OCI-LY7 (cell line): ENCODE measurements at regions not wholly inside any gene's neighbourhood (a gene's known extent, or its start where the extent isn't known, plus 50 kb on each side); places are given as distances from the start of the nearest gene placed in this dataset.

Experiments used
- BruUV-seq: library from RNA; stranded (reverse); fragments of 400-500 nt; replicated peaks from 2 replicates; lab custom pipeline; 2021; lab: Mats Ljungman, UMichigan
- CTCF ChIA-PET: fragments of 300-600 bp; sonication (Branson Sonifier 250); formaldehyde crosslinking; loops from one replicate; lab custom pipeline; 2022; ENCODE audit warnings: antibody characterized with exemption; ENCODE audit not compliant: unreplicated experiment; lab: Charles Lee
- POLR2A ChIA-PET: fragments of 300-600 bp; sonication (Branson Sonifier 250); formaldehyde crosslinking; loops from one replicate; lab custom pipeline; 2022; ENCODE audit warnings: antibody characterized with exemption; lab: Charles Lee
- DNase-seq: peaks from one replicate; pipeline ENCODE4 v3.0.0-alpha.2; 2015; ENCODE audit warnings: low spot score
- H2AFZ ChIP-seq: fragments of 200-600 bp; sonication (generic), shearing (Covaris generic); 2 replicates; pipeline ENCODE4 v1.6.1; 2014; ENCODE audit warnings: mild to moderate bottlenecking, antibody characterized with exemption, low read length, moderate library complexity
- H3K27ac ChIP-seq: fragments of 200-600 bp; sonication (generic); 2 replicates; pipeline ENCODE4 v1.5.1; 2014; ENCODE audit warnings: mixed run types, low read depth, mild to moderate bottlenecking, moderate library complexity, low read length, inconsistent platforms; ENCODE audit not compliant: poor library complexity, severe bottlenecking
- H3K36me3 ChIP-seq: fragments of 200-600 bp; sonication (generic); 2 replicates; pipeline ENCODE4 v1.6.1; 2014; ENCODE audit warnings: mild to moderate bottlenecking, antibody characterized with exemption, low read length, moderate library complexity, mixed read lengths; ENCODE audit not compliant: insufficient read depth
- H3K4me1 ChIP-seq: fragments of 200-600 bp; sonication (generic); 2 replicates; pipeline ENCODE4 v1.5.1; 2014; ENCODE audit warnings: mild to moderate bottlenecking, low read length; ENCODE audit not compliant: insufficient read depth, poor library complexity, severe bottlenecking
- H3K4me2 ChIP-seq: fragments of 200-600 bp; sonication (generic); 2 replicates; pipeline ENCODE4 v1.6.1; 2014; ENCODE audit warnings: mild to moderate bottlenecking, low read length
- H3K4me3 ChIP-seq: fragments of 200-600 bp; sonication (generic); 2 replicates; pipeline ENCODE4 v1.5.1; 2014; ENCODE audit warnings: mild to moderate bottlenecking, low read depth, low read length; ENCODE audit not compliant: poor library complexity, severe bottlenecking
- H3K79me2 ChIP-seq: fragments of 200-600 bp; sonication (generic); 2 replicates; pipeline ENCODE4 v1.6.1; 2016; ENCODE audit warnings: low read depth, mild to moderate bottlenecking, low read length, moderate library complexity, mixed read lengths; ENCODE audit not compliant: insufficient read depth
- H3K9me2 ChIP-seq: fragments of 200-600 bp; sonication (generic); 2 replicates; pipeline ENCODE4 v1.6.1; 2016; ENCODE audit warnings: mild to moderate bottlenecking, low read length, mixed read lengths; ENCODE audit not compliant: insufficient read depth
- H3K9me3 ChIP-seq: fragments of 200-600 bp; sonication (generic); 2 replicates; pipeline ENCODE4 v1.6.1; 2014; ENCODE audit warnings: mild to moderate bottlenecking, mixed run types, low read length, mixed read lengths
- H4K20me1 ChIP-seq: fragments of 200-600 bp; sonication (generic); 2 replicates; pipeline ENCODE4 v1.6.1; 2014; ENCODE audit warnings: mild to moderate bottlenecking, antibody characterized with exemption, low read length, moderate library complexity, mixed read lengths; ENCODE audit not compliant: insufficient read depth
- CTCF ChIP-seq: fragments of 200-600 bp; sonication (generic); conservative IDR thresholded peaks from 2 replicates; pipeline ENCODE4 v1.5.1; 2014; ENCODE audit warnings: mild to moderate bottlenecking, antibody characterized with exemption, low read length, moderate library complexity, mixed read lengths
- EZH2phosphoT487 ChIP-seq: fragments of 200-600 bp; sonication (generic); IDR thresholded peaks from 2 replicates; pipeline ENCODE4 v1.6.1; 2018; ENCODE audit warnings: low read depth, borderline replicate concordance, mild to moderate bottlenecking, mixed run types, antibody characterized with exemption, low read length, moderate library complexity, mixed read lengths
- intact Hi-C: fragments of 100-400 bp; cut with micrococcal nuclease; formaldehyde crosslinking; loops from one replicate; pipeline ENCODE4 v1.10.0; 2022; ENCODE audit not compliant: unreplicated experiment

GRCh38 chr7:64916-65341 lies 127.4 kb upstream of the FAM20C start:
- Histone ChIP-seq H3K79me2 (no peaks in the 10 kb centered on the region), H3K4me2 (no peak overlapping the region), H2AFZ (no peak overlapping the region), H3K9me2 (no peaks in the 10 kb centered on the region), H4K20me1 (no peaks in the 10 kb centered on the region), H3K9me3 (no peaks in the 10 kb centered on the region), H3K4me3 (no peak overlapping the region), H3K4me1 (no peaks in the 10 kb centered on the region), H3K27ac (no peak overlapping the region), H3K36me3 (no peaks in the 10 kb centered on the region)
- intact Hi-C loops = no loop called here
- CTCF ChIA-PET = no interaction called here
- POLR2A ChIA-PET = no interaction called here
- DNase-seq = no peak
- TF ChIP-seq CTCF (no peak), EZH2phosphoT487 (no peak)
- no TSS peak for BruUV-seq

GRCh38 chr7:65554-65953 lies 126.8 kb upstream of the FAM20C start:
- Histone ChIP-seq H3K4me2 (no peak overlapping the region), H3K4me1 (no peaks in the 10 kb centered on the region), H3K9me3 (no peaks in the 10 kb centered on the region), H3K79me2 (no peaks in the 10 kb centered on the region), H2AFZ (no peak overlapping the region), H3K4me3 (no peak overlapping the region), H4K20me1 (no peaks in the 10 kb centered on the region), H3K9me2 (no peaks in the 10 kb centered on the region), H3K36me3 (no peaks in the 10 kb centered on the region), H3K27ac (no peak overlapping the region)
- BruUV-seq = no TSS peak
- intact Hi-C loops = no loop called here
- TF ChIP-seq EZH2phosphoT487 = no peak
- TF ChIP-seq CTCF = no peak
- CTCF ChIA-PET = no interaction called here
- POLR2A ChIA-PET = no interaction called here
- DNase-seq = no peak

GRCh38 chr7:66296-66695 lies 126.1 kb upstream of the FAM20C start:
- DNase-seq = no peak
- no peaks in the 10 kb centered on the region for H4K20me1 ChIP-seq
- no peaks in the 10 kb centered on the region for H3K9me3 ChIP-seq
- H3K9me2 ChIP-seq = no peaks in the 10 kb centered on the region
- CTCF ChIA-PET = no interaction called here
- POLR2A ChIA-PET = no interaction called here
- H3K27ac ChIP-seq = no peak overlapping the region
- intact Hi-C loops = no loop called here
- no peak overlapping the region for H3K4me2 ChIP-seq
- TF ChIP-seq CTCF (no peak), EZH2phosphoT487 (no peak)
- no peak overlapping the region for H2AFZ ChIP-seq
- no peak overlapping the region for H3K4me3 ChIP-seq
- no peaks in the 10 kb centered on the region for H3K36me3 ChIP-seq
- no TSS peak for BruUV-seq
- H3K4me1 ChIP-seq = no peaks in the 10 kb centered on the region
- no peaks in the 10 kb centered on the region for H3K79me2 ChIP-seq
